GM23338 (cell line): ENCODE measurements at regions not wholly inside any gene's neighbourhood (a gene's known extent, or its start where the extent isn't known, plus 50 kb on each side); places are given as distances from the start of the nearest gene placed in this dataset.

ENCODE experiments used
- ATAC-seq: fragments of 200-7000 bp; cut with Tn5 transposase; 3 replicates; pipeline ENCODE4 v1.9.1; 2020
- DNase-seq: peaks from one replicate; pipeline ENCODE4 v3.0.0-alpha.2; 2015; ENCODE audit warnings: low spot score
- H2AFZ ChIP-seq: fragments of 200-600 bp; sonication (generic); 2 replicates; pipeline ENCODE4 v1.8.0; 2016; ENCODE audit warnings: antibody characterized with exemption, mild to moderate bottlenecking, moderate library complexity
- H3F3A ChIP-seq: fragments of 200-600 bp; sonication (generic); replicated peaks from 2 replicates; pipeline ENCODE4 v1.8.0; 2017; ENCODE audit warnings: antibody characterized with exemption, mixed run types, low read depth
- H3K27ac ChIP-seq: fragments of 200-600 bp; sonication (generic); 2 replicates; pipeline ENCODE4 v1.6.1; 2016; ENCODE audit warnings: low read depth
- H3K27me3 ChIP-seq: fragments of 200-600 bp; sonication (generic); 2 replicates; pipeline ENCODE4 v1.8.0; 2016; ENCODE audit warnings: mild to moderate bottlenecking, mixed run types, moderate library complexity; ENCODE audit not compliant: insufficient read depth
- H3K36me3 ChIP-seq: fragments of 200-600 bp; sonication (generic); 2 replicates; pipeline ENCODE4 v1.8.0; 2016; ENCODE audit warnings: mild to moderate bottlenecking; ENCODE audit not compliant: insufficient read depth
- H3K4me1 ChIP-seq: fragments of 200-600 bp; sonication (generic); 2 replicates; pipeline ENCODE4 v1.8.0; 2016; ENCODE audit warnings: mild to moderate bottlenecking, moderate library complexity; ENCODE audit not compliant: insufficient read depth
- H3K4me2 ChIP-seq: fragments of 200-600 bp; sonication (generic); 2 replicates; pipeline ENCODE4 v1.7.1; 2017; ENCODE audit warnings: mixed run types
- H3K4me3 ChIP-seq: fragments of 200-600 bp; sonication (generic); 2 replicates; pipeline ENCODE4 v1.6.1; 2016; ENCODE audit warnings: mixed run types
- H3K79me2 ChIP-seq: fragments of 200-600 bp; sonication (generic); replicated peaks from 2 replicates; pipeline ENCODE4 v1.8.0; 2017; ENCODE audit warnings: mild to moderate bottlenecking; ENCODE audit not compliant: insufficient read depth
- H3K9me2 ChIP-seq: fragments of 200-600 bp; sonication (generic); 2 replicates; pipeline ENCODE4 v1.8.0; 2017; ENCODE audit not compliant: insufficient read depth
- H4K20me1 ChIP-seq: fragments of 200-600 bp; sonication (generic); replicated peaks from 2 replicates; pipeline ENCODE4 v1.8.0; 2017; ENCODE audit warnings: mild to moderate bottlenecking; ENCODE audit not compliant: insufficient read depth
- H3K27ac Mint-ChIP-seq: 2 replicates; pipeline ENCODE4 v1.8.0; 2020; ENCODE audit warnings: inconsistent platforms, mild to moderate bottlenecking, moderate library complexity, mixed read lengths
- H3K27me3 Mint-ChIP-seq: 3 replicates; pipeline ENCODE4 v1.8.0; 2022; ENCODE audit warnings: low read depth, mild to moderate bottlenecking, moderate library complexity, mixed read lengths, inconsistent platforms; ENCODE audit not compliant: insufficient read depth, poor library complexity
- H3K36me3 Mint-ChIP-seq: 3 replicates; pipeline ENCODE4 v1.8.0; 2021; ENCODE audit warnings: low read depth, mild to moderate bottlenecking, inconsistent platforms, moderate library complexity, mixed read lengths
- H3K4me1 Mint-ChIP-seq: 3 replicates; pipeline ENCODE4 v1.8.0; 2020; ENCODE audit warnings: mild to moderate bottlenecking, inconsistent platforms, mixed read lengths
- H3K4me3 Mint-ChIP-seq: 3 replicates; pipeline ENCODE4 v1.8.0; 2021; ENCODE audit warnings: moderate library complexity, mild to moderate bottlenecking, inconsistent platforms, mixed read lengths
- H3K9me3 Mint-ChIP-seq: 3 replicates; pipeline ENCODE4 v1.8.0; 2020; ENCODE audit warnings: moderate library complexity, mild to moderate bottlenecking, inconsistent platforms, mixed read lengths
- CREB1 ChIP-seq: fragments of 250-450 bp; sonication (Bioruptor Pico); IDR thresholded peaks from 2 replicates; pipeline ENCODE4 v1.5.0; 2020; ENCODE audit warnings: low read depth, mild to moderate bottlenecking, moderate library complexity
- EZH2phosphoT487 ChIP-seq: fragments of 200-600 bp; sonication (generic); IDR thresholded peaks from one replicate; pipeline ENCODE4 v1.8.1; 2018; ENCODE audit warnings: antibody characterized with exemption; ENCODE audit not compliant: unreplicated experiment
- NANOG ChIP-seq: IDR thresholded peaks from 2 replicates; pipeline ENCODE4 v1.6.1; 2016; ENCODE audit warnings: antibody characterized with exemption, borderline replicate concordance
- POLR2AphosphoS5 ChIP-seq: IDR thresholded peaks from 2 replicates; pipeline ENCODE4 v1.6.1; 2016; ENCODE audit warnings: antibody characterized with exemption, low read depth
- STAT1 ChIP-seq: IDR thresholded peaks from one replicate; pipeline ENCODE4 v1.6.1; 2016; ENCODE audit warnings: antibody characterized with exemption; ENCODE audit not compliant: unreplicated experiment
- ZNF114 ChIP-seq: fragments of 250-450 bp; sonication (Bioruptor Pico); IDR thresholded peaks from 2 replicates; pipeline ENCODE4 v1.5.0; 2020; ENCODE audit warnings: mild to moderate bottlenecking, moderate library complexity
- TF ChIP-seq, protein P1 (sequence below): IDR thresholded peaks from 2 replicates; pipeline ENCODE4 v1.6.1; 2016; ENCODE audit warnings: antibody characterized with exemption
- TF ChIP-seq, protein P2 (sequence below), 2 experiments: fragments of 200-600 bp in 1 of 2; sonication (generic) in 1 of 2; conservative IDR thresholded peaks; 2 replicates each; pipeline versions ENCODE4 v1.5.1 to v1.6.1; 2016 to 2017; ENCODE audit warnings: antibody characterized with exemption in 2 of 2, low read depth in 2 of 2, mild to moderate bottlenecking in 2 of 2, moderate library complexity in 1 of 2
- TF ChIP-seq, protein P3 (sequence below): fragments of 250-450 bp; sonication (Bioruptor Pico); IDR thresholded peaks from 2 replicates; pipeline ENCODE4 v1.5.0; 2020; ENCODE audit warnings: mild to moderate bottlenecking, moderate library complexity

DNA sequence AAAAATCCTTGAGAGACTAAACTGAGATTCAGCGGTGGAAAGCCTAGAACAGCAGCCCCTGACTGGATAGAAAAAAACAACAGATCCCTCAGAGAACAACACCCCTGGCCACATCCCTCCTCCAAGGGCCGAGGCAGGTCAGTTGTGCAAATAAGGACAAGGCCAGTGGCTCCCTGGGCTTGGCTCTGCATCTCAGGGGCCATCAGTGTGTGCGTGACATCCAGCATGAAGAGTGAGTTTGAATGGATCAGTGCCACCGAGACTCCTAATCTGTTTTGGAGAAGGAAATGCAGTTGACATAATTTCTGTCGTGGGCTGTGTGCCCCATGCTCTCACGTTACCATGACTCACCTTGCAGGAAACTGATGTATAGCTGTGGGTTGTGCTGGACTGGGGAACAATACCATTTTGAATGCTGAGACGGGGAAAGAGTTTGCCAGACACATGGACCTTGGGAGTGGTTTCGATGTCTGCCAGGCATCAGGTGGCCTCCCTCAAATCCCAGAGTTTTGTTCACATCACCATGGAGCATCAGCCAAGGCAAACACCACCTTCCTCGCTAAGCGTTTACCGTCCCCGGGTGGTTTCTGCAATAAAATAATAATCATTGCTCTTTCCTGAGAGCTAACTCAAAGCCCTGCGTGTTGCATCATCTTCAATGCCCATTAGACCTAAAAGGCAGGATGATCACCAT, 153.2 kb upstream of the FZD8 start (continued):
- TF ChIP-seq CREB1 (no peak), NANOG (no peak), POLR2AphosphoS5 (no peak), EZH2phosphoT487 (no peak)
- TF ChIP-seq, protein P1, sequence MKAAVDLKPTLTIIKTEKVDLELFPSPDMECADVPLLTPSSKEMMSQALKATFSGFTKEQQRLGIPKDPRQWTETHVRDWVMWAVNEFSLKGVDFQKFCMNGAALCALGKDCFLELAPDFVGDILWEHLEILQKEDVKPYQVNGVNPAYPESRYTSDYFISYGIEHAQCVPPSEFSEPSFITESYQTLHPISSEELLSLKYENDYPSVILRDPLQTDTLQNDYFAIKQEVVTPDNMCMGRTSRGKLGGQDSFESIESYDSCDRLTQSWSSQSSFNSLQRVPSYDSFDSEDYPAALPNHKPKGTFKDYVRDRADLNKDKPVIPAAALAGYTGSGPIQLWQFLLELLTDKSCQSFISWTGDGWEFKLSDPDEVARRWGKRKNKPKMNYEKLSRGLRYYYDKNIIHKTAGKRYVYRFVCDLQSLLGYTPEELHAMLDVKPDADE, result no peak

DNA sequence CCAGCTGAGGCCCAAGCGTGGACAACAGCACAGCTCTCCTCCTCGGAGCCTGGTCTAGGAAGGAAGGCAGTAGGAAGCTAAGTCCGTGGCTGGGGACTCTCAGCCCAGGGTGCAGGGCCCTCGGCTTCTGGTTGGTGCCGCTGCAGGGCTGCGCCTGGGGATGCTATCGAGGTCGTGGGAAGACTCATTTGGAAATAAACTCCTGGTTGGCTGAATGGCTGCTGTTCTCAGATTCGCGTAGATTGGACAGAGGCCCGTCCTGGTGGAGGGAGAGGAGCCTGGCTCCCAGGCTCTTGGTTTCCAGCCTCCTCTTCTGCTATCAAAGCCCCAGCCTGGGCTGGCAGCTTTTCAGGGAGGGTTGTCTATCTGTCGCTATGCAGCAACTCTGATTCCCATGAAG, 152.6 kb upstream of the FZD8 start:
- Histone ChIP-seq H3K4me3 (no peak overlapping the region), H3K36me3 (no peaks in the 10 kb centered on the region), H3K4me1 (no peaks in the 10 kb centered on the region), H4K20me1 (no peaks in the 10 kb centered on the region), H3K79me2 (no peaks in the 10 kb centered on the region), H3K4me2 (no peak overlapping the region), H2AFZ (peak overlapping the region; percentile 63; the same call in 1 of the 2 replicates), H3K27me3 (no peaks in the 10 kb centered on the region), H3F3A (no peaks in the 10 kb centered on the region), H3K9me2 (0 out of 2 replicates have a peak, but pooled peaks cover 5% of the 10 kb centered on the region), H3K27ac (no peak overlapping the region)
- Mint-ChIP-seq H3K4me1 (no peaks in the 10 kb centered on the region), H3K27me3 (peaks cover 4% of the 10 kb centered on the region), H3K9me3 (peaks cover 4% of the 10 kb centered on the region; the same call in 1 of the 3 replicates), H3K36me3 (no peaks in the 10 kb centered on the region; the same call in 2 of the 3 replicates), H3K27ac (no peak overlapping the region), H3K4me3 (no peak overlapping the region)
- no peak for TF ChIP-seq CREB1
- TF ChIP-seq, protein P2, sequence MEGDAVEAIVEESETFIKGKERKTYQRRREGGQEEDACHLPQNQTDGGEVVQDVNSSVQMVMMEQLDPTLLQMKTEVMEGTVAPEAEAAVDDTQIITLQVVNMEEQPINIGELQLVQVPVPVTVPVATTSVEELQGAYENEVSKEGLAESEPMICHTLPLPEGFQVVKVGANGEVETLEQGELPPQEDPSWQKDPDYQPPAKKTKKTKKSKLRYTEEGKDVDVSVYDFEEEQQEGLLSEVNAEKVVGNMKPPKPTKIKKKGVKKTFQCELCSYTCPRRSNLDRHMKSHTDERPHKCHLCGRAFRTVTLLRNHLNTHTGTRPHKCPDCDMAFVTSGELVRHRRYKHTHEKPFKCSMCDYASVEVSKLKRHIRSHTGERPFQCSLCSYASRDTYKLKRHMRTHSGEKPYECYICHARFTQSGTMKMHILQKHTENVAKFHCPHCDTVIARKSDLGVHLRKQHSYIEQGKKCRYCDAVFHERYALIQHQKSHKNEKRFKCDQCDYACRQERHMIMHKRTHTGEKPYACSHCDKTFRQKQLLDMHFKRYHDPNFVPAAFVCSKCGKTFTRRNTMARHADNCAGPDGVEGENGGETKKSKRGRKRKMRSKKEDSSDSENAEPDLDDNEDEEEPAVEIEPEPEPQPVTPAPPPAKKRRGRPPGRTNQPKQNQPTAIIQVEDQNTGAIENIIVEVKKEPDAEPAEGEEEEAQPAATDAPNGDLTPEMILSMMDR (conservative IDR thresholded peaks at IDR 0.05; ENCODE audit: low read depth in 2 of 2), result peak in 1 of 2 experiments; percentile 31; a peak in 1 of 4 replicates
- peak; percentile 54 for ATAC-seq
- DNase-seq, result no peak

DNA sequence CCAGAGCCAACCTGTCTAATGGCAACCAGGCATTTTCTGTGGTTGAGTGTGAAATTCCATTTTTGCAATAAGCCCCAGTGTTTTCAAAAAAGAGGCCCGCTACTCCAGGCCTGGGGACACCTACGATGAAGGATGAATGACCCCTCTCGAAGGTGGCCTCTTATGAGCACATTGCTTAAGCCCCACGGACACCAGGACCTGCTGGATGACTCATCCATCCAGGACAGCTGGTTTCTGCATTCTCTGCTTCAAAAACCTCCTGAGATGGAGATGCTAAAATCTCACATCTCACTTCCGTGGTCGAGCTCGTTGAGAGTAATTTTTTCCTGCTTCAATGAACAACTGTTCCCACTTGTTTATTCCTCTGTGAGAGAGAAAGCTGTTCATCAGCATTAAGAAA, 150.2 kb upstream of the FZD8 start:
- peaks cover 10% of the 10 kb centered on the region for H3K9me3 Mint-ChIP-seq
- Histone ChIP-seq H3K4me3 (no peak overlapping the region), H3F3A (no peaks in the 10 kb centered on the region), H3K36me3 (no peaks in the 10 kb centered on the region), H3K27ac (no peak overlapping the region), H3K9me2 (no peaks in the 10 kb centered on the region), H3K4me1 (no peaks in the 10 kb centered on the region), H4K20me1 (no peaks in the 10 kb centered on the region), H3K27me3 (no peaks in the 10 kb centered on the region), H3K4me2 (no peak overlapping the region), H2AFZ (no peak overlapping the region), H3K79me2 (no peaks in the 10 kb centered on the region)
- peaks cover 4% of the 10 kb centered on the region for H3K27me3 Mint-ChIP-seq
- H3K4me3 Mint-ChIP-seq, result no peak overlapping the region
- DNase-seq (no peak), ATAC-seq (no peak)
- H3K27ac Mint-ChIP-seq, result no peak overlapping the region
- H3K36me3 Mint-ChIP-seq, result peaks cover 3% of the 10 kb centered on the region; the same call in 1 of the 3 replicates
- H3K4me1 Mint-ChIP-seq, result no peaks in the 10 kb centered on the region
- TF ChIP-seq STAT1 (no peak), ZNF114 (CRISPR knock-in tag) (no peak), EZH2phosphoT487 (no peak), POLR2AphosphoS5 (no peak), CREB1 (no peak)
- TF ChIP-seq, protein P1, result no peak
- TF ChIP-seq, protein P3, sequence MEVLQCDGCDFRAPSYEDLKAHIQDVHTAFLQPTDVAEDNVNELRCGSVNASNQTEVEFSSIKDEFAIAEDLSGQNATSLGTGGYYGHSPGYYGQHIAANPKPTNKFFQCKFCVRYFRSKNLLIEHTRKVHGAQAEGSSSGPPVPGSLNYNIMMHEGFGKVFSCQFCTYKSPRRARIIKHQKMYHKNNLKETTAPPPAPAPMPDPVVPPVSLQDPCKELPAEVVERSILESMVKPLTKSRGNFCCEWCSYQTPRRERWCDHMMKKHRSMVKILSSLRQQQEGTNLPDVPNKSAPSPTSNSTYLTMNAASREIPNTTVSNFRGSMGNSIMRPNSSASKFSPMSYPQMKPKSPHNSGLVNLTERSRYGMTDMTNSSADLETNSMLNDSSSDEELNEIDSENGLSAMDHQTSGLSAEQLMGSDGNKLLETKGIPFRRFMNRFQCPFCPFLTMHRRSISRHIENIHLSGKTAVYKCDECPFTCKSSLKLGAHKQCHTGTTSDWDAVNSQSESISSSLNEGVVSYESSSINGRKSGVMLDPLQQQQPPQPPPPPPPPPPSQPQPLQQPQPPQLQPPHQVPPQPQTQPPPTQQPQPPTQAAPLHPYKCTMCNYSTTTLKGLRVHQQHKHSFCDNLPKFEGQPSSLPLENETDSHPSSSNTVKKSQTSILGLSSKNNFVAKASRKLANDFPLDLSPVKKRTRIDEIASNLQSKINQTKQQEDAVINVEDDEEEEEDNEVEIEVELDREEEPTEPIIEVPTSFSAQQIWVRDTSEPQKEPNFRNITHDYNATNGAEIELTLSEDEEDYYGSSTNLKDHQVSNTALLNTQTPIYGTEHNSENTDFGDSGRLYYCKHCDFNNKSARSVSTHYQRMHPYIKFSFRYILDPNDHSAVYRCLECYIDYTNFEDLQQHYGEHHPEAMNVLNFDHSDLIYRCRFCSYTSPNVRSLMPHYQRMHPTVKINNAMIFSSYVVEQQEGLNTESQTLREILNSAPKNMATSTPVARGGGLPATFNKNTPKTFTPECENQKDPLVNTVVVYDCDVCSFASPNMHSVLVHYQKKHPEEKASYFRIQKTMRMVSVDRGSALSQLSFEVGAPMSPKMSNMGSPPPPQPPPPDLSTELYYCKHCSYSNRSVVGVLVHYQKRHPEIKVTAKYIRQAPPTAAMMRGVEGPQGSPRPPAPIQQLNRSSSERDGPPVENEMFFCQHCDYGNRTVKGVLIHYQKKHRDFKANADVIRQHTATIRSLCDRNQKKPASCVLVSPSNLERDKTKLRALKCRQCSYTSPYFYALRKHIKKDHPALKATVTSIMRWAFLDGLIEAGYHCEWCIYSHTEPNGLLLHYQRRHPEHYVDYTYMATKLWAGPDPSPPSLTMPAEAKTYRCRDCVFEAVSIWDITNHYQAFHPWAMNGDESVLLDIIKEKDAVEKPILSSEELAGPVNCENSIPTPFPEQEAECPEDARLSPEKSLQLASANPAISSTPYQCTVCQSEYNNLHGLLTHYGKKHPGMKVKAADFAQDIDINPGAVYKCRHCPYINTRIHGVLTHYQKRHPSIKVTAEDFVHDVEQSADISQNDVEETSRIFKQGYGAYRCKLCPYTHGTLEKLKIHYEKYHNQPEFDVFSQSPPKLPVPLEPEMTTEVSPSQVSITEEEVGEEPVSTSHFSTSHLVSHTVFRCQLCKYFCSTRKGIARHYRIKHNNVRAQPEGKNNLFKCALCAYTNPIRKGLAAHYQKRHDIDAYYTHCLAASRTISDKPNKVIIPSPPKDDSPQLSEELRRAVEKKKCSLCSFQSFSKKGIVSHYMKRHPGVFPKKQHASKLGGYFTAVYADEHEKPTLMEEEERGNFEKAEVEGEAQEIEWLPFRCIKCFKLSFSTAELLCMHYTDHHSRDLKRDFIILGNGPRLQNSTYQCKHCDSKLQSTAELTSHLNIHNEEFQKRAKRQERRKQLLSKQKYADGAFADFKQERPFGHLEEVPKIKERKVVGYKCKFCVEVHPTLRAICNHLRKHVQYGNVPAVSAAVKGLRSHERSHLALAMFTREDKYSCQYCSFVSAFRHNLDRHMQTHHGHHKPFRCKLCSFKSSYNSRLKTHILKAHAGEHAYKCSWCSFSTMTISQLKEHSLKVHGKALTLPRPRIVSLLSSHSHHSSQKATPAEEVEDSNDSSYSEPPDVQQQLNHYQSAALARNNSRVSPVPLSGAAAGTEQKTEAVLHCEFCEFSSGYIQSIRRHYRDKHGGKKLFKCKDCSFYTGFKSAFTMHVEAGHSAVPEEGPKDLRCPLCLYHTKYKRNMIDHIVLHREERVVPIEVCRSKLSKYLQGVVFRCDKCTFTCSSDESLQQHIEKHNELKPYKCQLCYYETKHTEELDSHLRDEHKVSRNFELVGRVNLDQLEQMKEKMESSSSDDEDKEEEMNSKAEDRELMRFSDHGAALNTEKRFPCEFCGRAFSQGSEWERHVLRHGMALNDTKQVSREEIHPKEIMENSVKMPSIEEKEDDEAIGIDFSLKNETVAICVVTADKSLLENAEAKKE (CRISPR knock-in tag), result no peak
